Activated CD8-positive, alpha-beta T cell treated with anti-CD3 and anti-CD28 coated beads for 36 hours (primary cell): ENCODE measurements at regions not wholly inside any gene's neighbourhood (a gene's known extent, or its start where the extent isn't known, plus 50 kb on each side); places are given as distances from the start of the nearest gene placed in this dataset.

Experiments used
- ATAC-seq: fragments of 200-7000 bp; cut with Tn5 transposase; one replicate; pipeline ENCODE4 v1.10.0; 2021; ENCODE audit warnings: mild to moderate bottlenecking, moderate library complexity
- CTCF ChIA-PET: fragments of 350-600 bp; sonication (Branson Sonifier 250); formaldehyde crosslinking; loops from one replicate; lab custom pipeline; 2021; ENCODE audit warnings: antibody characterized with exemption; lab: Charles Lee
- POLR2A ChIA-PET: fragments of 350-600 bp; sonication (Branson Sonifier 250); formaldehyde crosslinking; loops from one replicate; lab custom pipeline; 2021; ENCODE audit warnings: antibody characterized with exemption; lab: Charles Lee
- DNase-seq: peaks from one replicate; pipeline ENCODE4 v3.0.0-alpha.2; 2020
- H3K27ac Mint-ChIP-seq: one replicate; pipeline ENCODE4 v1.8.0; 2021; ENCODE audit warnings: mild to moderate bottlenecking, mixed read lengths
- H3K27me3 Mint-ChIP-seq: one replicate; pipeline ENCODE4 v1.8.0; 2021; ENCODE audit warnings: mixed read lengths
- H3K36me3 Mint-ChIP-seq: one replicate; pipeline ENCODE4 v1.8.0; 2021; ENCODE audit warnings: low read depth, mixed read lengths
- H3K4me1 Mint-ChIP-seq: one replicate; pipeline ENCODE4 v1.8.0; 2021; ENCODE audit warnings: low read depth, mixed read lengths
- H3K4me3 Mint-ChIP-seq: one replicate; pipeline ENCODE4 v1.8.0; 2021; ENCODE audit warnings: mild to moderate bottlenecking, moderate library complexity, mixed read lengths
- H3K9me3 Mint-ChIP-seq: one replicate; pipeline ENCODE4 v1.8.0; 2021; ENCODE audit warnings: mixed read lengths
- CTCF ChIP-seq: fragments of 200-600 bp; IDR thresholded peaks from one replicate; pipeline ENCODE4 v1.8.0; 2022; ENCODE audit warnings: antibody characterized with exemption, mild to moderate bottlenecking
- intact Hi-C: fragments of 100-400 bp; cut with micrococcal nuclease; formaldehyde crosslinking; loops from one replicate; pipeline ENCODE4 v1.10.0; 2022

GRCh38 chr1:25167269-25168192 is 64.8 kb downstream of the SYF2 start:
- no peak overlapping the region for H3K4me3 Mint-ChIP-seq
- no peaks in the 10 kb centered on the region for H3K36me3 Mint-ChIP-seq
- DNase-seq: no peak
- ChIA-PET CTCF (interaction anchor here (0.8 to 2.8 kb wide), 2 partner anchors 10 to 19 kb away, joined by 3 to 10 read pairs; no protein-coding TSS in a partner anchor), POLR2A (interaction anchor here (1.1 kb wide), 1 partner anchor 18 kb away, joined by 3 read pairs; no protein-coding TSS in a partner anchor)
- no peaks in the 10 kb centered on the region for H3K9me3 Mint-ChIP-seq
- TF ChIP-seq CTCF: no peak
- H3K27ac Mint-ChIP-seq: no peak overlapping the region
- ATAC-seq: no peak
- intact Hi-C loops: no loop called here
- H3K4me1 Mint-ChIP-seq: no peaks in the 10 kb centered on the region
- H3K27me3 Mint-ChIP-seq: no peaks in the 10 kb centered on the region

DNA sequence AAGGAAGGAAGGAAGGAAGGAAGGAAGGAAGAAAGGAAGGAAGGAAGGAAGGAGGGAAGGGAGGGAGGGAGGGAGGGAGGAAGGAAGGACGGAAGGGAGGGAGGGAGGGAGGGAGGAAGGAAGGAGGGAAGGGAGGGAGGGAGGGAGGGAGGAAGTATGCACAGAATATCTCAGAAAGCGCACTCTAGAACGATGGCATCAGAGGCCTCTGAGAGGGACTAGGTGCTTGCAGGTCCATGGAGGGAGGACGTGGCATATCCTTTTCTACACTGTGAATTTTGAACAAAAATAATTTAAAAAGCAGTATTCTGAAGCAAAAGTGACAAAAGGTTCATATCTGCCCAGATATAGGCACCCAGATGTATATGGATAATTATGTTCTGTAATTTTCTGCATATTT is 65.5 kb downstream of the SYF2 start:
- DNase-seq (no peak), ATAC-seq (no peak)
- no peak for TF ChIP-seq CTCF
- H3K4me3 Mint-ChIP-seq: no peak overlapping the region
- H3K36me3 Mint-ChIP-seq: no peaks in the 10 kb centered on the region
- H3K27ac Mint-ChIP-seq: no peak overlapping the region
- CTCF ChIA-PET: no interaction called here
- H3K27me3 Mint-ChIP-seq: no peaks in the 10 kb centered on the region
- POLR2A ChIA-PET: no interaction called here
- intact Hi-C loops: no loop called here
- H3K9me3 Mint-ChIP-seq: no peaks in the 10 kb centered on the region
- H3K4me1 Mint-ChIP-seq: no peaks in the 10 kb centered on the region

- Mint-ChIP-seq H3K27me3 (peaks cover 6% of the 10 kb centered on the region), H3K36me3 (no peaks in the 10 kb centered on the region), H3K27ac (no peak overlapping the region), H3K4me1 (no peaks in the 10 kb centered on the region), H3K9me3 (no peaks in the 10 kb centered on the region), H3K4me3 (no peak overlapping the region)
- DNase-seq: no peak
- ChIA-PET POLR2A (no interaction called here), CTCF (no interaction called here)
- no peak for TF ChIP-seq CTCF
- no peak for ATAC-seq
- intact Hi-C loops: no loop called here
Observed at GRCh38 chr1:25163986-25164385, 68.3 kb downstream of the SYF2 start.

DNA sequence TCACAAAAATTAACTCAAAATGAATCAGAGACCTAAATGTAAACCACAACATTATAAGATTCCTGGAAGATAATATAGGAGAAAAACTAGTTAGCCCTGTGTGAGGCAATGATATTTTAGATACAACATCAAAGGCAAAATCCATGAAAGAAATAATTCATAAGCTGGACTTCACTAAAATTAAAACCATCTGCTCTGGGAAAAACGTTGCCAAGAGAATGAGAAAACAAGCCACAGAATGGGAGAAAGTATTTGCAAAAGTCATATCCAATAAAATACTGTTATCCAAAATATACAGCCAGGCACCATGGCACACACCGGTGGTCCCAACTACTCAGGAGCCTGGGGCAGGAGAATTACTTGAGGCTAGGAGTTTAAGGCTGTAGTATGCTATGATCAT is 70.3 kb downstream of the SYF2 start:
- POLR2A ChIA-PET: no interaction called here
- Mint-ChIP-seq H3K4me1 (no peaks in the 10 kb centered on the region), H3K27ac (no peak overlapping the region), H3K4me3 (no peak overlapping the region), H3K27me3 (peaks cover 6% of the 10 kb centered on the region), H3K9me3 (no peaks in the 10 kb centered on the region), H3K36me3 (no peaks in the 10 kb centered on the region)
- intact Hi-C loops: no loop called here
- CTCF ChIA-PET: no interaction called here
- TF ChIP-seq CTCF: no peak
- DNase-seq (no peak), ATAC-seq (no peak)

DNA sequence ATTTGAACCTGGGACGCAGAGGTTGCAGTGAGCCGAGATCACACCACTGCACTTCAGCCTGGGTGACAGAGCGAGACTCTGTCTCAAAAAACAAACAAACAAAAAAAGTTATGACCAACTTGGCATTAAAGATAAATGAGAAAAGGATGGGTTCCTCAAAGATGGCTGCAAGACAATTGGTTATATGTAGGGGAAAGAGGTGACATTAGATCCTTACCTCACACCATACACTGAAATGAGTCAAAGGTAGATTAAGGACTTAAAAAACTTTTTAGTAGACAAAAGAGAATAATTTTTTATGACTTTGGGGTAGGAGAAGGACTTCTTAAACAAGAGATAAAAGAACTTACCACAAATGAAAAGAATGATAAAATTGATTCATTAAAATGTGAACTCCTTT is 74.5 kb downstream of the SYF2 start:
- CTCF ChIA-PET: no interaction called here
- no peak overlapping the region for H3K4me3 Mint-ChIP-seq
- TF ChIP-seq CTCF: no peak
- H3K9me3 Mint-ChIP-seq: no peaks in the 10 kb centered on the region
- H3K27me3 Mint-ChIP-seq: peaks cover 10% of the 10 kb centered on the region
- DNase-seq (no peak), ATAC-seq (no peak)
- H3K36me3 Mint-ChIP-seq: no peaks in the 10 kb centered on the region
- intact Hi-C loops: no loop called here
- no peaks in the 10 kb centered on the region for H3K4me1 Mint-ChIP-seq
- POLR2A ChIA-PET: no interaction called here
- no peak overlapping the region for H3K27ac Mint-ChIP-seq
